HG02763 (cell line): ENCODE measurements at regions not wholly inside any gene's neighbourhood (a gene's known extent, or its start where the extent isn't known, plus 50 kb on each side); places are given as distances from the start of the nearest gene placed in this dataset.
"Not testable (repeated sequence)": the region's sequence is repeated elsewhere in the genome, so short reads cannot be mapped to it uniquely, and the experiment has no call there.

Experiments used
- ATAC-seq: cut with Tn5 transposase; IDR thresholded peaks from one replicate; pipeline ENCODE4 v1.9.1; 2021; ENCODE audit warnings: mild to moderate bottlenecking, moderate library complexity; ENCODE audit not compliant: unreplicated experiment

DNA sequence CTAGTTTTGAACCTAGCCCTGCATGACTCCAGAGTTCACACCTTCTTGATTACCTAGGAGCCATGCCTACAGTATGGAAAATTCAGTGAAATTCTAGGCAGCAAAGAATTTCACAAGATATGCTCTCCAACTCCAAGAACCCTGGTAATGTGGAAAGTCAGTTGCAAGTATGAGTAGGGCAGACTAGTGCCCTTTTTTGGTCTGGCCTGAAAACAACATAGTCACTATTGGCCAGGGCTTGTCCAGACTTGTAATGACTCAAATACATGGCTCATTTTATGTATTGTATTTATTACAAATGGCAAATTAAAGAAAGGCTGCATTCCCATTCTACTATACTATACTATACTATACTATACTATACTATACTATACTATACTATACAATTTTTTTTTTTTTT, 160.4 kb downstream of the ESM1 start:
- no peak for ATAC-seq

DNA sequence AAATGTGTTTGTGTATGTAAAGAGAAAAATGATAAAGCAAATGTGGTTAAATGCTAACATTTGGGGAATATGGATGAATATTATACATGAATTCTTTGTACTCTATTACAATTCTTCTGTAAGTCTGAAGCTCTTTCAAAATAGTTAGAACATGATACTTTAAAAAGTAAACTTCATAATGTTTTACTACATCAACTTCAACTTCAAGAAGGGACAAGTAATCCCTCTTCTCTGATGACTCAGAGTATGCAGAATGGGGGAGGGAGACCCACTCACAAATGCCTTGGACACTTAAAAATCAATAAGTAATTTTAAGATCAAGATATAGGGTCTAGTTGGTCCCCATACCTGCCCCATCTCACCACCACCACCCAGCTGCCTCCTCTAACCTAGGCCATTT, 162.4 kb downstream of the ESM1 start:
- no peak for ATAC-seq

DNA sequence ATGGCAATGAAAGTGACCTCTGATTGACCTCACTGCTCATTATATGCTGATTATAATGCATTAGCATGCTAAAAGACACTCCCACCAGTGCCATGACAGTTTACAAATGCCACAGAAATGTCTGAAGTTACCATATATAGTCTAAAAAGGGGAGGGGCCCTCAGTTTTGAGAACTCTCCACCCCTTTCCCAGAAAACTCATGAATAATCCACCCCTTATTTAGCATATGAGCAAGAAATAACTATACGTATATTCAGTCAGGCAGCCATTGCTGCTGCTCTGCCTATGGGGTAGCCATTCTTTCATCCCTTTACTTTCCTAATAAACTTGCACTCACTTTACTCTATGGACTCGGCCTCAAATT, 163.1 kb downstream of the ESM1 start:
- ATAC-seq: no peak

DNA sequence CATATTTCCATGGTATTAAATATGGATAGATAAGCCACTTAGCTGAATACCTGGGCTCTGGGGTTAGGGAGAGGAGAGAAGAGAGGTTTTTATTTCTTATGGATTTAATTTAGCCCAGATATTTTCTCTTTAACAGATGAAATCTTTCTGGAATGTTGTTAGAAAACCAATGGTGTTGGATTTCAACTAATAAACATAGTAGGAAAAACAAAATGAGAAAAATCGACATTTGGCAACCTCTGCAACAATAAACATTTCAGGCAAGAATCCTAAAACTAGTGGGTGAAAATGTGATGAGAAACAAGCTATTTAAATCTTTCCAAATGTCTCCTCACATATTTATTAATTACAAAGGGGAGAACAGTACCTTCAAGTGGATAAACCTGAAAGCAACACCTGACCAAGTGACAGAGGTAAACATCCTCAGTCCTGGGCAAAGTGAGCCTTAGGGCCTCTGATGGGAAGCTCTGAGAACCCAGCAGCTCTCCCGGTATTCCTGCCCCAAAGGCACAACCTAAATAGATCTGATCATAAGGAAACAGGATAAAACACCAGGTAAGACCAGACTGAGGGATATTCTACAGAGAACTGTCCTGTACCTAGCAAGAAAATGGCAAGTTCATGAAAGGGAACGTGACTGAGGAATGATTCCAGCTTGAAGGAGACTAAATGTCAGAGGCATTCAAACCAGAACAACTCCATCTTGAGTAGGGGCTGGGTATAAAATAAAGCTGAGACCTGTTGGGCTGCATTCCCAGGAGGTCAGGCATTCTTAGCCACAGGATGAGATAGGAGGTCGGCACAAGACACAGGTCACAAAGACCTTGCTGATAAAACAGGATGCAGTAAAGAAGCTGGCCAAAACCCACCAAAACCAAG, 163.7 kb downstream of the ESM1 start:
- ATAC-seq: no peak

DNA sequence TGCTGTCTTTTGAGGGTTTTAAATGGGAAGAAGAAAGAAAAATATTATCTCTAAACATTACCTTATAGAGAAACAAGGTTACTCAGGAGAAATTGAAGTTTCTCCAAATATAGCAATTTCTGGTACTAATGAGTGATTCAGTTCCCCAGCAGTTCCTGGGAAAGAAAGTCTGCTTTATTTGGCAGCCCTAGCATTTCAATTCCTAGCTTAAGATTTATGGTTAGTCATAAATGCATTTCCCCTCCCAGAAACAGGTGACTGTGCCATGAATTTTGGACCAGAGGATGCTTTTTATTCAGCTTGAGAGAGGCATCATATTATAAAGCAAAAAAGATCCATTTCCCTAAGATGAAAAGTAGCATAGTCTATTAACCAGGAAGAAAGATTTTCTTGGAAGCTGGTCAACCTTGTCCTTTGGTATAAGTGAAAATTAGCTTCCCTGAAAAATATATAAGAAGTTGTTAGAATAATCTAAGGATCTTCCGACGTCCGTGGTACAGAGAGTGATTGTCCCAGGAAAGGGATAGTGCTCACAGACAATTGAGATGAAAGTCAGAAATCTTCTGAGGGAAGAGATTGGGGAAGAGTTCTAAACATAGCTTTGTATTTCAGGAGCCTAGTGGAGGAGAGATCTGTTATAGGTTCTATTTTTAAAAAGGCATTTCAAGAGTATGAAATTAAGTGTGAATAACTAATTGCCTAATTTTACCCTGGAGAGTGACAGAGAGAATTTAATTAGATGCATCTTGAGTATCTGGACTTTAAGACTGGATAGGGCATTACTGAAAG, 164.9 kb downstream of the ESM1 start:
- no peak for ATAC-seq

DNA sequence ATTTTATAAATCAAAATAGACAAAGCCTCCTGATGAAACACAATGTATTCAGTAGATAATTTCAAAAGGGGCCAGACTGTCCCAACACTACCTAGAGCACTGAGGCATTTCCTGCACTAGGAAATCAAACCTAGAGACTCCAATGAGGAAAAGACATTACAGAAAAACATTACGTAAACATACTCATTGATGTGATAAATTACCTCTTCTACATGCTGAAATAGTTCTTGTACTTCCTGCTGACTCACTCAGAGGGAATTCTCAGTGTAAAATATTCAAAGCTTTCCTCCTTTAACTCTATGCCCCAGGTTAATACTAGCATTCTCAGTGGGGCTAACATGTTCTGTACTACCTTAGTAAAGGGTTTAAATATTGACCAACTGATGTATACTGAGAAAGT, 178.0 kb downstream of the ESM1 start:
- no peak for ATAC-seq

DNA sequence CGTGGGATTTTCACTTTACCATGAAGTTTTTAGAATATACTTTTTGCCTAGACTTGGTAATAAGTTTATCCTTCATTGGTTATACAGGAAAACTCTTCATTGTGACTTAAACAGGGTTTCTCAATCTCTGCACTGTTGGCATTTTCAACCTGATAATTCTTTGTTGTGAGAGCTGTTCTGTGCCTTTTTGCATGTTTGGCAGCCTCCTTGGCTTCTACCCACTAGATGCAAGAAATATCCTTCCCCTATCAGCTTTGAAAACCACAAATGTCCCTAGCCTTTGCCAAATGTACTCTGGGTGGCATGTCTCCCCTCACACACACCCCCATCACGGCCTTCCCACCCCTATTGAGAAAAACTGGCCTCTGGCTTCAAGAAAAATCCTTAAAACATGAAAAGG, 180.9 kb downstream of the ESM1 start:
- no peak for ATAC-seq

DNA sequence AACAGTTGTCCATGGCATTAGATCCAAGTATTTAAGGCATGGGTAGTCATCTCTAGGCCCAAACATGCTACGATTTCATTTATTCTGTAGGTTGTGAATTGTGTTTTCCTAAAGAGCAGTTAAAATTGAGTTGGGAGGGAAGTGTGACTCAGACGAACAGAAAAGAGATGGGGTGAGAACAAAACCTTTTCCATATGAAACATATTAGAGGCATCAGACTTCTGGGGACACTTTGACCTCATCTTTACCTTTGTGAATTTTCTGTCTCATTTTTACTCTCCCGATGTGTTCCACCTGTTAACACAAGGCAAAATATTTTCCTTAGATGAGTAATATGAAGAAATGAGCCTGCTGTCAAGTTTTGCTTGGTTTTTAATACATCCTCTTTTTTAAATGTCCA, 181.3 kb downstream of the ESM1 start:
- no peak for ATAC-seq

DNA sequence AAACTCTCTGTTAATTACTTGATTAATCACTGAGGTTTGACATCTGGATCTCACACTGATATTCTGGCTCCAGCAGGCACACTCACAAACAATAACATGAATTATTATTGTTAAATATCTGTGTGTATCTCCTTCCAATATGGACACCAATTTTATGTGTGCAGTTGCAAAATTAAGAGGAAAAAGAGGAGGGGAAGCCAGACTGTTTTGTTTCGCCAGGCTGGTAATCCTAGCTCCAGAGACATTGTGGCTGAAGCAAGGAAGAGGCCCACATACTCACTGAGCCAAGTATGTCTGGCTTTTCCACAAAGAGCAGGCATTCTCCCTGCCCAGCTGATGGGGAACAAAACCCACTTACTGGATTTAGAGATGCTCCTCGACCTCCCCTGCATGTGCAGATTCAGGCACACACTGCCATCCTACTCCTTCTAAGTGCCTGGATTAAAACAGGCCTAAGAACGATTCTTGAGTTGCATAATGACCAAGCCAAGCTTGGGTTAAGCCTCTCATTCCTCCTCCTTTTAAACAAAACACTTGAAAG, 181.9 kb downstream of the ESM1 start:
- no peak for ATAC-seq

DNA sequence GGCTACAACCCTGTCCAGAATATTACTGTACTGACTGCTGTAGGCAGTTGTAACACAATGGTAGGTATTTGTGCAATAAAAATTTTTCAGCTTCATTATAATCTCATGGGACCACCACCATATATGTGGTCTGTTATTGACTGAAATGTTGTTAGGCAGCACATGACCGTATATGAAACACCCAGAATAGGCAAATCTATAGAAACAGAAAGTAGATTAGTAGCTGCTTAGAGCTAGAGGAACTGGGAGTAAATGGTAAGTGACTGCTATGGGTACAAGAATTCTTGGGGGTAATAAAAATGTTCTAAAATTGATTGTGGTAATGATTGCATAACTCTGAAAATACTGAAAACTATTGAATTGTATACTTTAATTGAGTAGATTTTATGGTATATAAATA, 185.7 kb downstream of the ESM1 start:
- peak; percentile 82 for ATAC-seq

DNA sequence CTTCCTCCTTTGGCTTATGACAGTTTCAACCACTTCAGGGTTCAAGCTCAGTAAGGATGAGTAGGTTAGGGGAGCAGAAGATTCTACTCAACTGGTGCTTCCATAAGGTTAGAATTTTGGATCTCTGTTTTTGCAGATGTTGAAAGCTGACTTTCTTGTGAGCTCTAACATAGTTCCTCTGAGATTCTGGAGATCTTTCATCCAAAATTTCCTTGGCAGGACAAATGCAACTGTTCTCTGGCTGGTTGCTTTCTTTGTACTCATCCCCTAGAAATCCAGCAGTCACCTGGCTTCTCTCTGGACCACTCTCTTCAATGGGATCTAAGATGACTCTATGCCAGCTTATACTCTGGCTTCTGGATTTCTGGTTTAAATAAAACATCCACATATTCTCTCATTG, 189.6 kb downstream of the ESM1 start:
- ATAC-seq: no peak

DNA sequence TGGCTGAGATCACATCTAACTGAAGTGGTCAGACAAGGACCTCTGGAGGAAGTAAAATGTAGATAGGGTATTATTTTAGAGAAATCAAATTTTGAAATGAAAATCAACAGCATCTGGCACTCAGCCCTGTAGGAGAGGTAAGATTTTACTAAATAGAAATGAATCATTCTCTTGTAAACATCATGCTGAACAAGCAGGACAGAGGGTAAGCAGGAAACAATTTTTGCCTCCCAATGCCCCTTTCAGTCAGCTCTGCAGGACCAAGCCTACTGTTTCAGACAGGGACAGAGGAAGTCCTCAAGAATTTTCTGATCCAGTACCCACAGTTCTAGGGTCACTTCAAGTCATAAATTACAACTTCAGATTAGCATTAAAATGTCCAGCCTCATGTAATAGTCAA, 190.1 kb downstream of the ESM1 start:
- no peak for ATAC-seq

DNA sequence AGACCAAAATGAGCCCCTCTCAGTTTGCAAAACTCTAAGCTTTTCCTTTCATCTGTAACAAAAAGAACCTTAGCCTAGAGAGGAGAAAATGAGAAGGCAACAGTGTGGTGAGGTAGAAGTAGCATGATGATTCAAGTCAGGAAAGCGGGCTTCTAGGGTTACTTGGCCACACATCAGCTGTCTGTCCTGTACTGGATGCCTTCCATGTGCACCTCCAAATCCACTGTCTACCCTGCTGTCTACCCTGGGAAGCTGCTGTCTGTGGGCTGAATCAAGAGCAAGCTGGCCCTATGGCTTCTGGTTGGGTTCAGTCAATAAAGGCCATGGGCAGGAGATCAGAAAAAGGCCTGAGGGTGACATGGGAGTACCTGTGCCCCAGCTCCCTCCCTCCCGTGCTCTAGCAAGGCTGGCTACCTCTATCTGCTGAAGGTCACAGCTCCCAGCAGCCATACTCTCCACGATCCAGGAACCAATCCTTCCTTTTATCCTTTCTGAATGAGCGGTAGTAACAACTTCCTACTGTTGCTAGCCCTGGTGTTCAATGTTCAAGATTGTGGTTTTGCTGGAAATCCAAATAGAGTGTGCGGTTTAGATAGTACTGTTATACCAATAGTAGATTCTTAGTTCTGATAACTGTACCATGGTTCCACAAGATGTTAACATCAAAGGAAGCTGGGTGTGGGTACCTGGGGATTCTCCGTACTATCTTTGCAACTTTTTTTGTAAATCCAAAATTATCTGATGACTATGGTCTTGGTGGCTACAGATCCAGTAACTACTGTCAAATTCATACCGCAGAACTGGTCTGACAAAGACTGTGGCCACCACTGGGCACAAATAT, 191.0 kb downstream of the ESM1 start:
- ATAC-seq: no peak

DNA sequence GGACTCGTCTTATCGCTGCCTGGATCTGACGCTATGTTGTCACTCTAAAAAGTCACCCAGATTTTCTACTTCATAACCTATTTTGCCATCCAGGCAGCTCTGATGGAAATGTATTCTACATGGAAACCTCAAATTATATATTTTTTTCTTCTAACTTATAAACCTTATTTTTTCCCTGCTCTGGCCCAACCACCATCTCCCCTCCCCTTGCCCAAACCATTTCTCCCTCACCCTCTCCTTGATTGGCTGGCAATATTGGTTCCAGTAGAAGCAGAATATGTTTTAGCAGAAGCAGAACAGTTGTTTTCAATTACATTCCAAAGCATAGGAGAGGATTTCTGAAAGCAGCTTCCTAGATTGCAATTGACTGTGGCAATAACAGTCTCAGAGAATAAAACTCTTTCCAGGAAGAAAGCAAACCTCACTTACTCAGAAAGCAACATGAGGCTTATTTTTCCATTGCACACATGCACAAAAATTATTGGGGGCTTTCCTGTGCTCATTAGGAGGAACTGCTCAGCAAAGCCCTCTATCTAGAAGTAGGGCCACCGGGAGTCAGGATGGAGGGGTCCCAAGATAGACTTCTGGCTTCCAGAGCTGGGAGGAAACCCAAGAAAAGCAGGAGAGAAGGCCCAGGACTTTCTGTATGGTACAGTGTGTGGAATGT, 191.8 kb downstream of the ESM1 start:
- no peak for ATAC-seq

DNA sequence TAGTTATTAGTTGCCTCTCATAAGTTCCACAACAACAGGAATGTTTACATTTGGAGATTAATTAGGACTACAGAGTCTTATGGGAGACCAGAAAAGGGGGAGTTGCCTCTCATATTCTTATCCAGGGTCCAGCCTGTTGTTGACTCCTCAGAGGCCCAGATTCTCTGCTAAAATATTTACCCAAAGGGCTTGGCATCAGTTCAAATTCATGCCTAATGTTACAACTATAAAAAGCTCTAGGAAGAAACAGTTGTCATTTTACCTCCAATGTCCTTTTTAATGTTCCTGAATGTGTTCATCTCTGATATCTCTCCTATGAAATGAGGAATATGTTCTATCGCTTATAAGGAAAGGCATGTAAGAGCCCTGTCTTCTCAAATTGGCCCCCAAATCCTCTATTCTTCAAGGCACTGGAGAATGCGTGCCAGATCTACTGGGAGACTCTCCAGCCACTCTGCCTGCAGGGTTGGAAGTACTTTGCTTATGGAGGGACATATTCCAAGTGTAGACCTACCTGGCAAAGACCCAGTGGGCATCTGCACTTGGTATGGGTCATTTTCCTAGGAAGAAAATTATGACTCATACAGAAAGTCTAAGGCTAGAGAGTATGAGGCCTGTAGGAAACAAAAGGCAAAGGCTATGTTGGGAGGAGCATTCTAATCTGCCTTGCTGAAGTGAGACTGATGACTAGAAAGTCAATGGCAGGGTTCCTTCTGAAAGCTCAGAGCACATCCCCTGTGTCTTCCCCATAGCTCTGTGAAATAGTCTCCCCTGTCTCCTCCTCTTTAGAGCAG, 192.6 kb downstream of the ESM1 start:
- no peak for ATAC-seq

DNA sequence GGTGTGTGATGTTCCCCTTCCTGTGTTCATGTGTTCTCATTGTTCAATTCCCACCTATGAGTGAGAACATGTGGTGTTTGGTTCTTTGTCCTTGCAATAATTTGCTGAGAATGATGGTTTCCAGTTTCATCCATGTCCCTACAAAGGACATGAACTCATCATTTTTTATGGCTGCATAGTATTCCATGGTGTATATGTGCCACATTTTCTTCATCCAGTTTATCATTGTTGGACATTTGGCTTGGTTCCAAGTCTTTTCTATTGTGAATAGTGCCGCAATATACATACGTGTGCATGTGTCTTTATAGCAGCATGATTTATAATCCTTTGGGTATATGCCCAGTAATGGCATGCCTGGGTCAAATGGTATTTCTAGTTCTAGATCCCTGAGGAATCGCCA, 197.5 kb downstream of the ESM1 start:
- not testable (repeated sequence) for ATAC-seq

DNA sequence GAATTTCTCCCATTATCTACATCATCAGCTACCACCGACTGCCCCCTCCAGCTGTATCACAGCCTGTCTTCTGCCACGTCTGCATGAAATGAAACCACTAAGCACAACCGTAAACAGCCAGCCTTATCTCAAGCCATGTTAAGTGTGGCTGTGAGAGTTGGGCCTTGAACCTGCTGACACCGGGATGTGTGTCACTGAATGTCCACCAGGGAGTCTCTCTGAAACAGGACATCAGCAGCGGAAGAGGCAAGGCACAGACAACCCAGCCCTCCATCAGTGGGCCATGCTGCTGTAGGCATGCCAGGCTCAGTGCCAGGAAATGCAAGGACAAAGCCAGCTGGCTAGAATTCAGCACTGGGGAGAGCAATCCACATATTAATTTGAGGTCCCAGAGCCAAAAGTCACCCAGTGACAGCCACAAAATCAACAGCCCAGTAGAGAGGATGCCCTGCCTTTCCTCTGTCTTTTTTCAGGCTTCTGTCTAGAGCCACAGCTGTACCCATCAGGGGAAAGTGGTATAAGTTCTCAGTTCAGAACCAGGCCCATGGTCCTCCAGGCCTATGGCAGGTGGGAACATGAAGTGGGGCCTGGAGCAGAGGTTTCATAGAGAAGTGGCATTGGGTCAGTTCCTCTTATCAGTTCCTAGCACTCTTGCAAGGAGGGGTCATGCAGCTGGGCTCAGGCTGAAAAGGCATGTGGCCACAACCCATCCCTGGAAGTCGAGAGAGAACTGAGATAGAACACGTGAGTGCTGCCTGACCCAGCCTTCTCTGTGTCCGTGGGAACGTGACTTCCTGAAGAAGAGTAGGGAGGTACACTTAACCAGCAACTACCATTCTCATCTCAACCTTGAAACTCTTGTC, 199.4 kb downstream of the ESM1 start:
- peak; percentile 74 for ATAC-seq

DNA sequence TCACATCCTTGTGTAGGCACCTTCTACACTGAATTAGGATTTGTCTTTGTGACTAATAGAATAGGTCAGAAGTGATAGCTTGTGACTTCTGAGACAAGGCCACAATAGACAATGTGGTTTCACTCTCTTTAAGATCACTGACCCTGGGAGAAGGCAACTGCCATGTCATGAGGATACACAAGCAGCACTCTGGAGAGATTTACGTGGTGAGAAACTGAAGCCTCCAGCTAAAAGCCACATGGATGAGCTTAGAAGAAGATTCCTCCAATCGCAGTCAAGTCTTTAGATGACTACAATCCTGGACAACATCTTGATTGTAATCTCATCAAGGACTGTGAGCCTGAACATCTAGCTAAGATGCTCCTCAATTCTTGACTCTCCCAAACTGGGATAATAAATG, 206.6 kb downstream of the ESM1 start:
- ATAC-seq: no peak

DNA sequence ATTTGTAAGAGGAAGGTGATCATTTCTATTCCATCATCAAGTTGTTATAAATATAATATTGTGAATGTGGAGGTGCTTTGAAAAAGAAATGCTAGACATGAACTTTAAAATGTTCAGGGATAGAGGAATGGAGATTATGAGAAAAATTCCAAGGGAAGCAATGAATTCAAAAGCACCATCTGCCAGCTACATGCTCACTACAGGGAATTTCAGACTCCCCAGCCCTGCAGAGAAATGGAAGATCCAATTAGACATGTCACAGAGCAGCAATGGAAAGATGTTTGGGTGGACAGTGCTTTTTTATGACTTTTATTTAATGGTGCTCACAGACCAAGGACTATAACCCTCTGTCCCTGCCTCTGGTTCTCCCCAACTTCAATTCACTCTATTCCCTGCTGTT, 209.7 kb downstream of the ESM1 start:
- ATAC-seq: no peak
